ENCODE measurements at regions not wholly inside any gene's neighbourhood (a gene's known extent, or its start where the extent isn't known, plus 50 kb on each side); places are given as distances from the start of the nearest gene placed in this dataset.

DNA sequence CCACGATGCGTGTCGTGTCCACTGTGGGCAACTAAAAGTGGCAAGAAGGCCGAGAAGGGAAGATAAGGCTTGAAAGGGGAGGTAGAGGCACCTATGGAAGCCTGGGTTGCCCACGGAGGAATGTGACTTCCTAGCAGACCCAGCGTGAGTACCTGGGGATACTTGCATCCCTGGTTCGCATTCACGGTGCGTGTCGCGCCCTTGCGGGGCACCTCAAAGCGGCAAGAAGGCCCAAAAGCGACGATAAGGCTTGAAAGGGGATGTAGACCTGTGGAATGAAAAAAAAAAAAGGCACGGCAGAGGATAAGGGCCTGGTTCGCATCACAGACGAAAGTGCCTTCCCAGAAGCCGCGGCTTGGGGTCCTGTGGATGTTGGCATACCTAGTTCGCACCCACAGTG, 282.9 kb downstream of the ALG10 start:
- TF ChIP-seq, protein P1, sequence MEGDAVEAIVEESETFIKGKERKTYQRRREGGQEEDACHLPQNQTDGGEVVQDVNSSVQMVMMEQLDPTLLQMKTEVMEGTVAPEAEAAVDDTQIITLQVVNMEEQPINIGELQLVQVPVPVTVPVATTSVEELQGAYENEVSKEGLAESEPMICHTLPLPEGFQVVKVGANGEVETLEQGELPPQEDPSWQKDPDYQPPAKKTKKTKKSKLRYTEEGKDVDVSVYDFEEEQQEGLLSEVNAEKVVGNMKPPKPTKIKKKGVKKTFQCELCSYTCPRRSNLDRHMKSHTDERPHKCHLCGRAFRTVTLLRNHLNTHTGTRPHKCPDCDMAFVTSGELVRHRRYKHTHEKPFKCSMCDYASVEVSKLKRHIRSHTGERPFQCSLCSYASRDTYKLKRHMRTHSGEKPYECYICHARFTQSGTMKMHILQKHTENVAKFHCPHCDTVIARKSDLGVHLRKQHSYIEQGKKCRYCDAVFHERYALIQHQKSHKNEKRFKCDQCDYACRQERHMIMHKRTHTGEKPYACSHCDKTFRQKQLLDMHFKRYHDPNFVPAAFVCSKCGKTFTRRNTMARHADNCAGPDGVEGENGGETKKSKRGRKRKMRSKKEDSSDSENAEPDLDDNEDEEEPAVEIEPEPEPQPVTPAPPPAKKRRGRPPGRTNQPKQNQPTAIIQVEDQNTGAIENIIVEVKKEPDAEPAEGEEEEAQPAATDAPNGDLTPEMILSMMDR (tag by site-specific recombination; IDR thresholded peaks at IDR 0.05), result no peak
- no peak for TF ChIP-seq MYNN (tag by site-specific recombination; IDR thresholded peaks at IDR 0.05; ENCODE audit: borderline replicate concordance)
